Astrocyte of the cerebellum (primary cell): ENCODE measurements at regions not wholly inside any gene's neighbourhood (a gene's known extent, or its start where the extent isn't known, plus 50 kb on each side); places are given as distances from the start of the nearest gene placed in this dataset.
A peak's percentile ranks its signal among the peaks of the same experiment; 100 is the strongest.

Experiments
- DNase-seq: peaks from one replicate; pipeline ENCODE4 v3.0.0-alpha.2; 2011; ENCODE audit warnings: low read depth
- H3K4me3 ChIP-seq: 2 replicates; pipeline ENCODE4 v1.5.1; 2011; ENCODE audit warnings: mild to moderate bottlenecking, low read depth, low read length, moderate library complexity
- in situ Hi-C: cut with HindIII; loops from 2 replicates; pipeline ENCODE4 v1.10.0; 2017; ENCODE audit warnings: low sequenced_read_pairs
- TF ChIP-seq, protein P1 (sequence below): IDR thresholded peaks from 2 replicates; pipeline ENCODE4 v1.5.1; 2012; ENCODE audit warnings: low read length, low read depth, moderate library complexity, mild to moderate bottlenecking; ENCODE audit errors: missing control alignments

- TF ChIP-seq, protein P1, sequence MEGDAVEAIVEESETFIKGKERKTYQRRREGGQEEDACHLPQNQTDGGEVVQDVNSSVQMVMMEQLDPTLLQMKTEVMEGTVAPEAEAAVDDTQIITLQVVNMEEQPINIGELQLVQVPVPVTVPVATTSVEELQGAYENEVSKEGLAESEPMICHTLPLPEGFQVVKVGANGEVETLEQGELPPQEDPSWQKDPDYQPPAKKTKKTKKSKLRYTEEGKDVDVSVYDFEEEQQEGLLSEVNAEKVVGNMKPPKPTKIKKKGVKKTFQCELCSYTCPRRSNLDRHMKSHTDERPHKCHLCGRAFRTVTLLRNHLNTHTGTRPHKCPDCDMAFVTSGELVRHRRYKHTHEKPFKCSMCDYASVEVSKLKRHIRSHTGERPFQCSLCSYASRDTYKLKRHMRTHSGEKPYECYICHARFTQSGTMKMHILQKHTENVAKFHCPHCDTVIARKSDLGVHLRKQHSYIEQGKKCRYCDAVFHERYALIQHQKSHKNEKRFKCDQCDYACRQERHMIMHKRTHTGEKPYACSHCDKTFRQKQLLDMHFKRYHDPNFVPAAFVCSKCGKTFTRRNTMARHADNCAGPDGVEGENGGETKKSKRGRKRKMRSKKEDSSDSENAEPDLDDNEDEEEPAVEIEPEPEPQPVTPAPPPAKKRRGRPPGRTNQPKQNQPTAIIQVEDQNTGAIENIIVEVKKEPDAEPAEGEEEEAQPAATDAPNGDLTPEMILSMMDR = no peak
- DNase-seq = no peak
- in situ Hi-C loops = no loop called here
- H3K4me3 ChIP-seq = no peak overlapping the region
Observed at GRCh38 chr4:136863756-136864155, 668.5 kb downstream of the PCDH18 start.

- in situ Hi-C loops = no loop called here
- no peak for DNase-seq
- TF ChIP-seq, protein P1 = no peak
- no peak overlapping the region for H3K4me3 ChIP-seq
Observed at GRCh38 chr4:136862653-136863052, 669.6 kb downstream of the PCDH18 start.

GRCh38 chr4:136861091-136861490, 671.2 kb downstream of the PCDH18 start:
- TF ChIP-seq, protein P1 = no peak
- DNase-seq = peak; percentile 4
- in situ Hi-C loops = no loop called here
- H3K4me3 ChIP-seq = no peak overlapping the region

- no peak for DNase-seq
- in situ Hi-C loops = no loop called here
- TF ChIP-seq, protein P1 = no peak
- H3K4me3 ChIP-seq = no peak overlapping the region
Observed at GRCh38 chr4:136858903-136859302, 673.4 kb downstream of the PCDH18 start.

GRCh38 chr4:136855886-136856285, 676.4 kb downstream of the PCDH18 start:
- no peak for DNase-seq
- no peak overlapping the region for H3K4me3 ChIP-seq
- in situ Hi-C loops = no loop called here
- TF ChIP-seq, protein P1 = no peak

DNA sequence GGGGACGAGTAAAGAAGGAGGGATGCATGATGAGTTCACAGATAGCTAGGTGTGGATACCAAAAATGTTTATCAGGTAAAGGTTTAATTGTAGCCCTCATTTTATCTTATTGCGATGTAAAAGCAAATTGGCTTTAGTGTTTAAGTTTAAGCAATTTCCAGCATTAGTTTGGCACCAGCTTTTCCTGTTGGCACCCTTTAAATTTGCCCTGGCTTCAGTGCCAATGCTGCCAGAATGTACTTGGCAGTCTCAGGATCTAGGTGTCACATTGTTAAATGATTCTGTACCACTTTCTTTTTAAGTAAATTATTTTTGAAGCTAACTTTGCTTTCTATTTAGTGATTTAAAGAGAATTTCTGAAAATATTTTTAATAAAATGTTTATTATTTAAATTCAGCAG, 681.8 kb downstream of the PCDH18 start:
- TF ChIP-seq, protein P1 = no peak
- no peak for DNase-seq
- in situ Hi-C loops = no loop called here

More for the DNA sequence above, 681.8 kb downstream of the PCDH18 start:
- no peak overlapping the region for H3K4me3 ChIP-seq
